ENCODE measurements at regions not wholly inside any gene's neighbourhood (a gene's known extent, or its start where the extent isn't known, plus 50 kb on each side); places are given as distances from the start of the nearest gene placed in this dataset.

DNA sequence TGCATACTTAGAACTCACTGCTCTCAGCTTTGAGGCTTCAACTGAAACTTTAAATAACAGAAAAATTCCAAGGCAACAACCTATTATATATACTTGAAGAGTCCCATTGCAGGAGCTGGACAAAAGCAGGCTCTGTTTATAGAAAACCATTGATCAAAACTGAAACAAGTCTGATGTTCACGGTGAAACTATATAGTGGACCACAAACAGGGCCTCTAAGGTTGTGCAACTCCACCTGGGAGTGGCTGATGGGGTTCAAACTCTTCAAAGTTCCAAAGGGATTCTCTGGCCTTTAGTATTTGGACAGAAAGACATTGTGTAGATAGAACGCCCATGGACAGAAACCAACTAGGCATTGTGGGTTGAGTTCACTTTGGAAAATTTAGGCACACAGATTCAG, 140.3 kb downstream of the ZC3H11B start:
- Histone ChIP-seq H3K9ac (ENCODE audit: low read length) (no peak overlapping the region), H3K9me3 (ENCODE audit: control insufficient read depth, low read length) (no peaks in the 10 kb centered on the region), H3K27me3 (replicated peaks; ENCODE audit: control insufficient read depth, insufficient read depth, low read length) (no peaks in the 10 kb centered on the region), H3K4me3 (ENCODE audit: low read length) (no peak overlapping the region), H3K36me3 (ENCODE audit: control insufficient read depth, insufficient read depth, low read length, severe bottlenecking) (no peaks in the 10 kb centered on the region), H3K4me1 (ENCODE audit: control insufficient read depth, insufficient read depth, low read length) (peaks cover 5% of the 10 kb centered on the region)
- DNase-seq (ENCODE audit: low read depth): no peak

DNA sequence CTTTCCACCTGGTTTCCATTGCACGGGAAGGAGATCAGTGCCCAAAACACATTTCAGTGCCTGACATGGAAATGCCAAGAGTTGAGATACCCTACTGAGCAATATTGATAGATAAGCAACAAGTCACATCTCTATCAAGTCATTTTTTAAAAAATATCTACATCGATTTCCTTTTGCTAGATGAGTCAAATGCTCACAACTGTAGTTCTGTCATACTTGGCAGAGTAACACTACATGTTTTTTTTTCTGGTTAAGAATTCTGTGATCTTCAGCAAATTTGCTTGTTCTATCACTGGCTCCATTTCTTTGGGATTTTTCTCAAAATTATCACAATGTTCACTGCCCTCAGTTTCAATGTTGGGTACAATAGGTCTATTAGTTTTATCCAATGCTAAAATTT, 145.4 kb downstream of the ZC3H11B start:
- Histone ChIP-seq H3K9me3 (ENCODE audit: control insufficient read depth, low read length) (no peaks in the 10 kb centered on the region), H3K9ac (ENCODE audit: low read length) (no peak overlapping the region), H3K36me3 (ENCODE audit: control insufficient read depth, insufficient read depth, low read length, severe bottlenecking) (no peaks in the 10 kb centered on the region), H3K27me3 (replicated peaks; ENCODE audit: control insufficient read depth, insufficient read depth, low read length) (no peaks in the 10 kb centered on the region), H3K4me1 (ENCODE audit: control insufficient read depth, insufficient read depth, low read length) (peaks cover 49% of the 10 kb centered on the region), H3K4me3 (ENCODE audit: low read length) (no peak overlapping the region)
- no peak for DNase-seq (ENCODE audit: low read depth)

DNA sequence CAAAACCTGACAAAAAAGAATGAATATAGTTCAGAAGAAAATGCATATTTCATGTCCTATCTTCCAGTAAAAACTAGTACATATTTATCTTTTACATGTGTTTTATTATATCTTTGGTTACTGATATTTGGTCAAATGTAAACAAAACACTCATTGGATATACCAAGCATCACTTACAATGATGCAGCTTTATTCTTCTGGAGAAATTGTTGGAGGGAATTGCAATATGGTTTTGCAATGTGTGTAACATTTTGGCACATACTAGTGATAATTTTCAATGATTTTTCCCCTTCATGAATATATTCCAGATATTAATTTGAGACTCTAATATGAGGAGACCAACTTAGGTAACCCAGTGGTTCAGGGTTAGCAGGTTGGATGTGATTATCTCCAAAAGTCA, 146.1 kb downstream of the ZC3H11B start:
- no peak for DNase-seq (ENCODE audit: low read depth)
- no peak overlapping the region for H3K9ac ChIP-seq (ENCODE audit: low read length)
- no peak overlapping the region for H3K4me3 ChIP-seq (ENCODE audit: low read length)
- H3K9me3 ChIP-seq (ENCODE audit: control insufficient read depth, low read length): no peaks in the 10 kb centered on the region
- H3K4me1 ChIP-seq (ENCODE audit: control insufficient read depth, insufficient read depth, low read length): peaks cover 57% of the 10 kb centered on the region
- H3K36me3 ChIP-seq (ENCODE audit: control insufficient read depth, insufficient read depth, low read length, severe bottlenecking): no peaks in the 10 kb centered on the region
- no peaks in the 10 kb centered on the region for H3K27me3 ChIP-seq (replicated peaks; ENCODE audit: control insufficient read depth, insufficient read depth, low read length)

DNA sequence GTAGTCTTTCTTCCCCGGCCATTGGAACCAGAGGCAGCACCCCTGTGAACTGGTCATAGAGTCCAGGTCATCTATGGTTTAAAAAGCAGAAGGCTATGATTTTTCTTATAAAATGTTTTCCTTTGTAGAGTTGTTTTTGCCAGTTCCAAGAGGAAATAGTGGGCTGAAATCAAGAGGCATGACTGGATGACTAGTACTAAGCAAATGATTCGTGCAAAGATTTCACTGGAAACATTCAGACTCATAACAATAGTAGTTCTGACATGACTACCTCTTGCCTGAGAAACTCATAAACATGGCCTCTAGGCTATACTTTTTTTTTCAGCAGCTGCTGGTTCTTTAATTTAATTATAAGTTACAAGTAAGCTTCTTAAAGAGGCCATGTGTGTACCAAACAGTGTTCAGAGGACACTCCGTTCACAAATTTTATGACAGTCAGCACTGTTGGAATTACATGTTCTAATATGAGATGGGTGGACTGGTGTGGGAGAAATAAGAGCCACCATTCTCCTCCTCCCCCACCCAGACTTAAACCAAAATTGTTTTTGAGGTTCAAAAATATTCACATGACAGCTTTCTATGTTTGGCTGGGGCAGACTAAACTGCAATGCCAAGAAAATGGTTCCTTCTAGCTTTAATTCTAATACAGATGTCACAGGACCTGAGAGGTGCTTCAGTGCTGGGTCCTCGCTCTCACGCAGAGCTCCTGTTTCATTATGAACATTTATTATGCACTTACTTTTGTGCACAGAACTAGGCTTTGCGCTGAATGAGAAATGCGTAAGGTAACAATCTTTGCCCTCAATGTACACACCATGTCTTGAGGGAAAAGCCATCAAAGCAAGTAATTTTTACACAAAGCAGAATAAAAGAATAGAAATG, 147.5 kb downstream of the ZC3H11B start:
- H3K36me3 ChIP-seq (ENCODE audit: control insufficient read depth, insufficient read depth, low read length, severe bottlenecking): no peaks in the 10 kb centered on the region
- no peak overlapping the region for H3K4me3 ChIP-seq (ENCODE audit: low read length)
- peak overlapping the region; percentile 32 for H3K9ac ChIP-seq (ENCODE audit: low read length)
- DNase-seq (ENCODE audit: low read depth): peak; percentile 59
- no peaks in the 10 kb centered on the region for H3K27me3 ChIP-seq (replicated peaks; ENCODE audit: control insufficient read depth, insufficient read depth, low read length)
- H3K4me1 ChIP-seq (ENCODE audit: control insufficient read depth, insufficient read depth, low read length): peaks cover 70% of the 10 kb centered on the region
- H3K9me3 ChIP-seq (ENCODE audit: control insufficient read depth, low read length): no peaks in the 10 kb centered on the region

DNA sequence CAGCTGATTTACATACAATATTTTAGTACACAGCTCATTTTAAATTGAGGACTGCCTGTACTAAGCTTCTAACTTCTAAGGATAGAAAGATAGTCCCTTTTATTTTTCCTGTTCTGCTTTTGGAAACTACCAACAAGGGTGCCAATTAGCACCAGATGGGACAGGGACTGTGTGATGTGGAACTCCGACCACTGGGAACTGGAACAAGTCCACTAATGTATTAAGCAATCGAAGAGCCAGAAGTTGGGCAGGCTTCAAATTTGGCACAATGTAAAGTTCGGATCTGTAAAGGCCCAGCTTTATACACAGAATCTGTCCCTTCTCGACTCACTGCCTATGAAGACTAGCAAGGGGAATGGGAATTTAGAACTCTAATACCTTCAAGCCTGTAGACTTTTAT, 149.3 kb downstream of the ZC3H11B start:
- Histone ChIP-seq H3K9me3 (ENCODE audit: control insufficient read depth, low read length) (no peaks in the 10 kb centered on the region), H3K4me1 (ENCODE audit: control insufficient read depth, insufficient read depth, low read length) (peaks cover 87% of the 10 kb centered on the region)
- DNase-seq (ENCODE audit: low read depth): peak; percentile 22

DNA sequence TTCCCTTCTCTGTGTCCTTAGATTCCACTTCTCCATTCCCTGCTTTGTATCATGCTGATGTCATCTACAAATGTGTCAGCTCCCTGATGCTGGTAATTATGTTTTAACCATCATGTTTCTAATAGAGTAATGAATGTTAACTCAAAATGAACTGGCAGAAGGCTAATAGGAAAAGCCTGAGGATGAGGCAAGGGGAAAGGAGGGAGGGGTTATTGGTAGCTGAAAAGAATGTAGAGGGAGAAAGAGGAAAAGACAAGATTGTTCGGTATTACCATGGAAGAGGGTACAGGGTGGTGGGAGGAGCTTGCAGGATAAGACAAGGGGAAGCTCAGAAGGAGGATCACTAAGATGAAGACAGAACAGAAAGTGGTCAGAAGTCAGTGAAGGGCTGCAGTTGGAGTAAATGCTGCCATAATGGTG, 150.9 kb downstream of the ZC3H11B start:
- H3K9ac ChIP-seq (ENCODE audit: low read length): peak overlapping the region; percentile 64
- no peak for DNase-seq (ENCODE audit: low read depth)
- H3K4me3 ChIP-seq (ENCODE audit: low read length): no peak overlapping the region
- no peaks in the 10 kb centered on the region for H3K36me3 ChIP-seq (ENCODE audit: control insufficient read depth, insufficient read depth, low read length, severe bottlenecking)
- H3K27me3 ChIP-seq (replicated peaks; ENCODE audit: control insufficient read depth, insufficient read depth, low read length): no peaks in the 10 kb centered on the region
- no peaks in the 10 kb centered on the region for H3K9me3 ChIP-seq (ENCODE audit: control insufficient read depth, low read length)
- peaks cover 81% of the 10 kb centered on the region for H3K4me1 ChIP-seq (ENCODE audit: control insufficient read depth, insufficient read depth, low read length)

More for the DNA sequence above, 149.3 kb downstream of the ZC3H11B start:
- Histone ChIP-seq H3K9ac (ENCODE audit: low read length) (peak overlapping the region; percentile 50), H3K27me3 (replicated peaks; ENCODE audit: control insufficient read depth, insufficient read depth, low read length) (no peaks in the 10 kb centered on the region), H3K36me3 (ENCODE audit: control insufficient read depth, insufficient read depth, low read length, severe bottlenecking) (no peaks in the 10 kb centered on the region), H3K4me3 (ENCODE audit: low read length) (no peak overlapping the region)

DNA sequence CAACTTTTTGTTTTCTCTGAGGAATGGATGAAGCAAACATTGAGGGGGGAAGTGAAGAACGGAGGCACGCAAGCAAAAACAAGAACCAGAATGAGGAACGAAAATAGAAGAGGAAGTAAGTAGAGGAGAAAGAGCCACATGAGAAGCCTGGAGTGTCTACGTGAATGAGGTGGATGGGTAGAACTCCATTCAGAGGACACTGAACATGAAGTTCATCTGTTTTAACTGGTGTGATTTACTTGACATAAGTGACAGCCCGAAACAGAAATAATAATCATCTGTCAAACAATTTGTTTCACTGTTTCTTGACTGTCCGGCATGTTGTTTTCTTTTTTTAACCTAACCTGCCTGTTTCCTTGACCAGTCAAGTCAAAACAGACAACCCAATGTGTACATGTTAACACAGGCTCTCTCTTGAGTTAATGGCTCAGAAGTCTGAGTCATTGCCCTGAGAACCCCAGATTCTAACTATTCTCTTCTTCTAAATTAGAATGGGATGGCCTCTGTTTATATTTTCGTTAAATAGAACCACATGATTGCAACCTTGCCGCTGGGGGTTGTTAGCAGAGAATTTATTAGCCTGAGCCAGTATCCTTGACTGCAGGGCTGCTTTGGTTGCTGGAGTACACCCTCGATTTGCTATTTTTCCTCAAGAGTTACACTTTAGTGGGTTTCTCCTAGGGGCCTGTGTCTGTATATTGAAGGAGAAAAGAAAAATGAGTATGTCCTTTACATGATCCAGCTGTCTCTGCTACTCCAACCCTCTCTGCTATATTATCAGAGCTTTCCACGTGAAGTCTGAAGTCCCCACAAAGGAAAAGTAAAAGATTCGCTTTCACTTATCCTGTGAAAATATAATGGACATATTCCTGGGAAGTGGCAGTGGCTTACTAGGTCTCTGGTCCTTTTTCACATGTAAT, 151.7 kb downstream of the ZC3H11B start:
- no peaks in the 10 kb centered on the region for H3K36me3 ChIP-seq (ENCODE audit: control insufficient read depth, insufficient read depth, low read length, severe bottlenecking)
- H3K9ac ChIP-seq (ENCODE audit: low read length): peak overlapping the region; percentile 64
- no peaks in the 10 kb centered on the region for H3K27me3 ChIP-seq (replicated peaks; ENCODE audit: control insufficient read depth, insufficient read depth, low read length)
- H3K4me1 ChIP-seq (ENCODE audit: control insufficient read depth, insufficient read depth, low read length): peaks cover 76% of the 10 kb centered on the region
- H3K4me3 ChIP-seq (ENCODE audit: low read length): peak overlapping the region; percentile 17
- peak; percentile 61 for DNase-seq (ENCODE audit: low read depth)
- no peaks in the 10 kb centered on the region for H3K9me3 ChIP-seq (ENCODE audit: control insufficient read depth, low read length)

DNA sequence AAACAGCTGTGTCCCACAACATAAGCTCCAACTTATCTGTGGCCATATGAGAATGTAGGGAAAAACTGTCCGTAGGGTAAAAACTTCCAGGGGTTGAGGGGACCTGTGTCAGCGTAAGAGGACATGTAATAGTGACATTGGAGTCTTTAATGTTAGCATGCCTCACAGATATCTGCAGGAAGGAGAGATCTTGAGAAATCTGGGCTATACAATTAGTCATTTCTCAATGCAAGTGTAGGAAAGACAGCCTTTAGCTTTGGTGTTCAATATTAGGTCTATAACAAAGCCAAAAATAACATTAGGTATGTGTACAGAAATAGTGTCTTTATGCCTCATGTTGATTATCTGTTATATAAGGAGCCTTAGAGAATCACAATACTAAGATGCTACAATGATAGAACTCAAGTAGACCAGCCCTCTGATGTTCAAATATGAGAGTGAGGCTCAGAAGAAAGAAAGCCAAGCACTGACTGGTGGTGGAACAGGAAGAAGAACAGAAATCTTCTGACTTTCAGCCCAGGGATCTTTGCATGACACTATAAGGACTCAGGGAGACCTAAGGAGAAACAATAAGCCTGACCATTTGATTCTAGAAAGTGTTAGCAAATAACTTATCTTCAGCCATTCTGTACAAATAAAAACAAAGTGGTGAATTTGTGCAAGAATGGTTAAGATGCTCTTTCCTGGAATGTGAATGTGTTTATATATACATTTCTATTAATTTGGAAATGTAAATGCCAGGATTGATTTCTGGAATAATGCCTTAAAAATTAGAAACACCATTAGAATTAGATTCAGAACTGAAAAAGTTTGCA, 152.6 kb downstream of the ZC3H11B start:
- H3K27me3 ChIP-seq (replicated peaks; ENCODE audit: control insufficient read depth, insufficient read depth, low read length): no peaks in the 10 kb centered on the region
- H3K9me3 ChIP-seq (ENCODE audit: control insufficient read depth, low read length): no peaks in the 10 kb centered on the region
- peak overlapping the region; percentile 70 for H3K9ac ChIP-seq (ENCODE audit: low read length)
- H3K4me1 ChIP-seq (ENCODE audit: control insufficient read depth, insufficient read depth, low read length): peaks cover 70% of the 10 kb centered on the region
- no peak for DNase-seq (ENCODE audit: low read depth)
- H3K4me3 ChIP-seq (ENCODE audit: low read length): peak overlapping the region; percentile 17
- H3K36me3 ChIP-seq (ENCODE audit: control insufficient read depth, insufficient read depth, low read length, severe bottlenecking): no peaks in the 10 kb centered on the region

DNA sequence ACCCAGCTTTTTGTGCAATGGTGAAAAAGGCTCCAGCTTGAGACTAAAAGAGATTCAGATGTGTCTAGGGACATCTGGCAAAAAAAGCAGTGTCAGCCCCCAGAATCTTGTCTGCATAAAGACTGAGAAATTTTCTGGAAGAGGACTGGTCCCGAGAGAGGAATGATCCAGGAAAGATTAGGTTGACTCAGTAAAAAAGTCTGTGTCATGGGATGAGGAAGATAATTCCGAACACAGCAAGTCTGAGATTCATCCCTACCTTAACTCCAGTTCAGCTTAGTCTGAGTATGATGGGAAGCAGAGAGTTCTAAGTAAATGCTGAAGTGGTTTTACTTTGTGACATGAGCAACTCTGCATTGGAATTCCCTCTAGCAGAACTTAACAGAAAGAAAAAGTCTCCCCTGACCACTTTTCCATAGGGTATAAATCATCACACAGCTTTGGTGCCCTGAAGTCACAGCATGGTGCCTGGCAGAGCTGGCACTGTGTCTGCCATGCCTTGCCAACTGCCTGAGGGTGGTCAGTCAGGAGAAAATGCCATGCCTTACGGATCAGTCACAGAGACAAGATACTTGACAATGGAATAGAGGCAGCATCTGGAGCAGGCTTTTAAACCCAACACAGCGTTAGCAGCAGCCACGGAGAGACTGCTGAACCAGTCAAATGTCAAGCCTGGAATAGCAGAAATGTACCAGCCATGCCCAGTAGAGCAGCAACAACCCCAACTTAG, 153.4 kb downstream of the ZC3H11B start:
- peak overlapping the region; percentile 75 for H3K4me3 ChIP-seq (ENCODE audit: low read length)
- no peaks in the 10 kb centered on the region for H3K27me3 ChIP-seq (replicated peaks; ENCODE audit: control insufficient read depth, insufficient read depth, low read length)
- no peak for DNase-seq (ENCODE audit: low read depth)
- H3K9me3 ChIP-seq (ENCODE audit: control insufficient read depth, low read length): no peaks in the 10 kb centered on the region
- H3K36me3 ChIP-seq (ENCODE audit: control insufficient read depth, insufficient read depth, low read length, severe bottlenecking): no peaks in the 10 kb centered on the region
- H3K9ac ChIP-seq (ENCODE audit: low read length): peak overlapping the region; percentile 78
- peaks cover 62% of the 10 kb centered on the region for H3K4me1 ChIP-seq (ENCODE audit: control insufficient read depth, insufficient read depth, low read length)

DNA sequence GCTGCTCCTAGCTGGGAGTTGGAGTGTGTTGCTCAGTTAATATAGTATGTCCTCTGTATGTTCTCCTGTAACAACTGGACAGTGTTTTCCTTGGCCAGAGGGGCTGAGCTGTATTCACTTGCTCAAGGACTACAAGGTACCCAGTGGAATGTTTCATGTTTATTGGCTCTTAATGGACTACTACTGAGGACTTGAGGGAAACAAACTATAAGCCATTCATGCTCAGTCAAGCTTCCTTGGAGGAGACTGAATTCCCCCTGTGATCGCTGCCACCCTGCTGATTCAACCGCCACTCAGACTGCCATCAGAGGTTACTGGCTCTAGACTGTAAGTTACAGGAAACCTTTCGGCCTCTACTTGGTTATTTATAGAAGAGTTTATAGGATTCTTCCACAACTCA, 166.6 kb downstream of the ZC3H11B start:
- Histone ChIP-seq H3K9me3 (ENCODE audit: control insufficient read depth, low read length) (no peaks in the 10 kb centered on the region), H3K27me3 (replicated peaks; ENCODE audit: control insufficient read depth, insufficient read depth, low read length) (no peaks in the 10 kb centered on the region), H3K36me3 (ENCODE audit: control insufficient read depth, insufficient read depth, low read length, severe bottlenecking) (peaks cover 11% of the 10 kb centered on the region), H3K4me1 (ENCODE audit: control insufficient read depth, insufficient read depth, low read length) (peaks cover 21% of the 10 kb centered on the region), H3K9ac (ENCODE audit: low read length) (no peak overlapping the region), H3K4me3 (ENCODE audit: low read length) (no peak overlapping the region)
- DNase-seq (ENCODE audit: low read depth): no peak
